ENCODE measurements at regions not wholly inside any gene's neighbourhood (a gene's known extent, or its start where the extent isn't known, plus 50 kb on each side); places are given as distances from the start of the nearest gene placed in this dataset.
A peak's percentile ranks its signal among the peaks of the same experiment; 100 is the strongest.

DNA sequence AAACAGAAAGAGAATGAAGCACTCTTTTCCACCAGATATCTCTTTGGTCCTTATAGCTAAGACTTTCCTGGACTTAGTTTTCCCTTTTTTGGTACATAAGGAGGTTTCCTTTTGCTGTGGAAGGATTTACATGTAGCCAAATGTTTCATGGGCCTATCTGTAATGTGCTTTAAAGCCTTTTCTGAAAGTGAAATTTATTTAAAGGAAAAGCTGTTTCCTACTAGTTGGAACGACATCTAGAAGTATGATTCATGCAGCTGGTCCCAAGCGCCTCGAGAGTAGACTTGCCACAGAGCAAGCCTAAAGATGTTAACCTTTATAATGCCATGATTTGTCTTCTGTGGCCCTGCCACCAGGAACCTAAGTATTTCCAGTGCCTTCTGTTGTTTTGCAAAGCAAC is 390.3 kb downstream of the DLEU7 start:
- TF ChIP-seq, protein P1, sequence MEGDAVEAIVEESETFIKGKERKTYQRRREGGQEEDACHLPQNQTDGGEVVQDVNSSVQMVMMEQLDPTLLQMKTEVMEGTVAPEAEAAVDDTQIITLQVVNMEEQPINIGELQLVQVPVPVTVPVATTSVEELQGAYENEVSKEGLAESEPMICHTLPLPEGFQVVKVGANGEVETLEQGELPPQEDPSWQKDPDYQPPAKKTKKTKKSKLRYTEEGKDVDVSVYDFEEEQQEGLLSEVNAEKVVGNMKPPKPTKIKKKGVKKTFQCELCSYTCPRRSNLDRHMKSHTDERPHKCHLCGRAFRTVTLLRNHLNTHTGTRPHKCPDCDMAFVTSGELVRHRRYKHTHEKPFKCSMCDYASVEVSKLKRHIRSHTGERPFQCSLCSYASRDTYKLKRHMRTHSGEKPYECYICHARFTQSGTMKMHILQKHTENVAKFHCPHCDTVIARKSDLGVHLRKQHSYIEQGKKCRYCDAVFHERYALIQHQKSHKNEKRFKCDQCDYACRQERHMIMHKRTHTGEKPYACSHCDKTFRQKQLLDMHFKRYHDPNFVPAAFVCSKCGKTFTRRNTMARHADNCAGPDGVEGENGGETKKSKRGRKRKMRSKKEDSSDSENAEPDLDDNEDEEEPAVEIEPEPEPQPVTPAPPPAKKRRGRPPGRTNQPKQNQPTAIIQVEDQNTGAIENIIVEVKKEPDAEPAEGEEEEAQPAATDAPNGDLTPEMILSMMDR (IDR thresholded peaks at IDR 0.05; ENCODE audit: insufficient read depth, missing control alignments) = no peak
- DNase-seq (ENCODE audit: insufficient read length, low spot score) (no peak), FAIRE-seq (no peak)

- peak; percentile 55 for FAIRE-seq
- TF ChIP-seq, protein P1 (IDR thresholded peaks at IDR 0.05; ENCODE audit: insufficient read depth, missing control alignments) = no peak
- DNase-seq (ENCODE audit: insufficient read length, low spot score) = no peak
These were observed 387.4 kb downstream of the DLEU7 start for GRCh38 chr13:50456111-50456510.

DNA sequence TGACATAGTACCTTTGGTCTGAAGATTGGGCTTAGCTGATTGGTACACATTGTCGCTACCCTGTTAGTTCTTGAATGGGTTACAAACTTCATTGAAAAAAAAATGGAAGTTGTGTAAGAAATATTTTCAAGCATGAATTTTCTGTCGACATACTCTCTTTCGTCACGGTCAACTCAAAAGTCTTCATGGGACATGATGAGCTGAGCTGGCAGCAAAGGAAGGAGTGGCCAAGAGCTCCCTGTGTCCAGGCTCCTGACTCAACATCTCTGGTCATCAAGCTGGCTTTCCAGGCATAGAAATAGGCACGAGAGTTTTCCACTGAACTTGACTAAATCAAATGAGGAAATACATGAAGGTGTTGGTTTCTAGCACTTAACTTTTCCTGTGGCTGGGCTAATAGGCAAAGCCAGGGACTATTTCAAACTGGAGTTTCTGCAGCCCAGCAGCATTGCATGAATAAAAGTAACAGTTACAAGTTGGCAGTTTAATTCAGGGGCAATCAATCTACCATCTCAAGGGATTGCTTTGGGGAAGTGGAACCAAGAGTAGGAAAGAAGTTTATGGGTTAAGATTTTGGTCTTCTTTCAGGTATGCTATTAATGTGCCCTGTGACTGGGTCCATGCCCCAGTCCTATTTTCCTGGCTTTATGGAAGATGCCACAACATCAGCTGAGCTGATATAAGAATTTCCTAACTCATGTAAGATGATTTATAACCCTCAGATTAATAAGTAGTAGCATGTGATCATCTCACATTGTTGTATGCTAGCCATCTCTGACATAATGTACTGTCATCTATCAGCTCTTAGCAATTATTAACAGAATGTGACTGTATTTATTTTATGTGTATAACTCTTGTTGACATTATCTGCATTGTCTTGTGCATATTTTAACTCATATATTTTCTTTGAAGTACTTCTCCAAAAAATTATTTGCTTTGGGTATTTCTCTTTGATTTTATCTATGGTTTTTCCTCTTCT is 385.8 kb downstream of the DLEU7 start:
- no peak for DNase-seq (ENCODE audit: insufficient read length, low spot score)

DNA sequence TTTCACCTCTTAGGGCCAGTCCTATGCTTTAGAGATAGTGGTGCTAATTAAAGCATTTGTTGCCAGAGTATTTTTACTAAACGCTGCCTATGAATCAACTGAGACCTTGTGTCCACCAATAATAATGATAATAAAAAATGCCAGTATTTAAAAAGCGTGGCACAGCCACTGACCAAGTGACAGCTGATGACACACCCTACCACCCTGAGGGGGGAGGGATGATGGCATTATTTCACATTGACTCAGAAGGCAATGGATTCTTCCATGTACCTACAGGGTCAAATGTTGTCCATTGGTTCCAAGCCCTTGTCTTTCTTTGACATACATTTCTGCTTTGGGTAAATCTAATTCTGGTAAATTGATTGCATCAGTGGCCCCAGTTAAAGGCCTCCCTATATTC is 384.4 kb downstream of the DLEU7 start:
- TF ChIP-seq, protein P1 (IDR thresholded peaks at IDR 0.05; ENCODE audit: insufficient read depth, missing control alignments) = no peak
- FAIRE-seq = no peak
- DNase-seq (ENCODE audit: insufficient read length, low spot score) = no peak

More for the DNA sequence above, 385.8 kb downstream of the DLEU7 start:
- FAIRE-seq = no peak
- TF ChIP-seq, protein P1 (IDR thresholded peaks at IDR 0.05; ENCODE audit: insufficient read depth, missing control alignments) = no peak

- no peak for DNase-seq (ENCODE audit: insufficient read length, low spot score)
- no peak for FAIRE-seq
- TF ChIP-seq, protein P1 (IDR thresholded peaks at IDR 0.05; ENCODE audit: insufficient read depth, missing control alignments) = no peak
These were observed 383.8 kb downstream of the DLEU7 start for GRCh38 chr13:50459658-50460057.

DNA sequence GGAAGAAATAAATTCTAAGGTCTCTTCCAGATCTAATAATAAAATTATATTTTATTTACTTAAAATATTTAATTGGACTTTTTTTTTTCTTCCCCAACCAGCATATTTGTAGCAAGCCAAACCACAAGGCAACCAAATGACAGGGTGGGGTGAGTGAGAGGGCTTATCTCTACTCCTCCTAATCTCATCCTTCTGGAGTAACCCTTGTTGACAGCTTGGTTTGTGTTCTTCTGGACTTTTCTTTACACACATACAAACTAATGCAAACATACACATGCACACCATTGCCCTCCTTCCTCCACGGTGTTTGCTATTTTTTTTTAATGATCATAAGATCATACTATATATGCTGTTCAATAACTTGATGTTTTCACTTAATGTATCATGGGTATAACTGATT is 383.1 kb downstream of the DLEU7 start:
- TF ChIP-seq, protein P1 (IDR thresholded peaks at IDR 0.05; ENCODE audit: insufficient read depth, missing control alignments) = no peak
- FAIRE-seq (no peak), DNase-seq (ENCODE audit: insufficient read length, low spot score) (no peak)

- TF ChIP-seq, protein P1 (IDR thresholded peaks at IDR 0.05; ENCODE audit: insufficient read depth, missing control alignments) = no peak
- DNase-seq (ENCODE audit: insufficient read length, low spot score) = no peak
These were observed 382.3 kb downstream of the DLEU7 start for GRCh38 chr13:50461189-50461588.

More at GRCh38 chr13:50461189-50461588, 382.3 kb downstream of the DLEU7 start:
- no peak for FAIRE-seq

Measured in D721Med (cell line).